ENCODE measurements at regions not wholly inside any gene's neighbourhood (a gene's known extent, or its start where the extent isn't known, plus 50 kb on each side); places are given as distances from the start of the nearest gene placed in this dataset.

DNA sequence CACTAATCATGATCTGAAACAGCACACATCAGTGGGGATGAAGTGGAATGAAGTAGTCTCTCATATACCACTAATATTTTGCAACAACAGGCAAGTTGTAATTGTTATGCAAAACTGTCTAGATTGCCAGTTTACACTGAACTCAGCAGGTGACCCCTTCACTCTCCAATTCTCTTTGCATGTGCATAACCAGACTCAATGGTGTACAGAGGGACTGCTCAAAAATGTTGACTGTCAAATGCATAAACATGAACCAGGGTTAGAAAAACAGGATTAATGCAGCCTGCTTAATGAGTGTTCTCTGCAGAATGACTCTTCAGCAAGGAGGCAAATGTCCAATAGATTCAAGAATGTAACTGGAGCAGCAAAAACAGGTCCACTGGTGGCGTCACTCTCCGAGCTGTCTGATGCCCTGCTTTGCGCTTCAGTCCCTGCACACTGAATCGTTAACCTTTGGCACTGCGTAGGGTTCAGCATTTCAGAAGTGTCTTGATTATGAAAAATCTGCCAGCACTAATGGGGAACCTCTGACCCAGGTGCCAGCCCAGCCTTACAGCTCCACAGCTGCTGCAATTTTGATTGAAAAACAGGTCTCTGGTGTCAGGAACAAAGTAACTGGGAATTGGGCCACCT is 209.3 kb downstream of the TDRD15 start:
- no peak overlapping the region for H3K4me3 ChIP-seq (ENCODE audit: low read depth, low read length)
- TF ChIP-seq, protein P1, sequence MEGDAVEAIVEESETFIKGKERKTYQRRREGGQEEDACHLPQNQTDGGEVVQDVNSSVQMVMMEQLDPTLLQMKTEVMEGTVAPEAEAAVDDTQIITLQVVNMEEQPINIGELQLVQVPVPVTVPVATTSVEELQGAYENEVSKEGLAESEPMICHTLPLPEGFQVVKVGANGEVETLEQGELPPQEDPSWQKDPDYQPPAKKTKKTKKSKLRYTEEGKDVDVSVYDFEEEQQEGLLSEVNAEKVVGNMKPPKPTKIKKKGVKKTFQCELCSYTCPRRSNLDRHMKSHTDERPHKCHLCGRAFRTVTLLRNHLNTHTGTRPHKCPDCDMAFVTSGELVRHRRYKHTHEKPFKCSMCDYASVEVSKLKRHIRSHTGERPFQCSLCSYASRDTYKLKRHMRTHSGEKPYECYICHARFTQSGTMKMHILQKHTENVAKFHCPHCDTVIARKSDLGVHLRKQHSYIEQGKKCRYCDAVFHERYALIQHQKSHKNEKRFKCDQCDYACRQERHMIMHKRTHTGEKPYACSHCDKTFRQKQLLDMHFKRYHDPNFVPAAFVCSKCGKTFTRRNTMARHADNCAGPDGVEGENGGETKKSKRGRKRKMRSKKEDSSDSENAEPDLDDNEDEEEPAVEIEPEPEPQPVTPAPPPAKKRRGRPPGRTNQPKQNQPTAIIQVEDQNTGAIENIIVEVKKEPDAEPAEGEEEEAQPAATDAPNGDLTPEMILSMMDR (IDR thresholded peaks at IDR 0.05; ENCODE audit: control insufficient read depth, extremely low read depth, insufficient read depth): no peak
- DNase-seq (ENCODE audit: low read depth): no peak

DNA sequence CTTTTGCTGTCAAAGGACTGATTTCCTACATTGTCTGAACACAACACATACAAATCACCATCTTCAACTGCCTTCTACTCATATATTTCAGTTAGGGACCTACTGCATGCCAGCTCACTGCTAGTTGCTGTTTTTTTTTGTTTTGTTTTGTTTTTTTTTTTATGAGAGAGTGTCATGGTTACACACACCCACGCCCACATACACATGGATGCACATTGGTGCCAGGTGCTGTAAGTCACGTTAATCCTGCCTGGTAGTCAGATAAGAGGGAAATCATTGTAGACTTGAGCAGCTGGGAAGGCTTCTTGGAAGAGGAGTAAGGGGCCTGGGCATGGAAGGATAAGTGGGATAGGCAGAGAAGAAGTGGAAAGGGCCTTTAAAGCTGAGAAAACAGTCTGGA is 209.9 kb downstream of the TDRD15 start:
- DNase-seq (ENCODE audit: low read depth): no peak
- TF ChIP-seq, protein P1 (IDR thresholded peaks at IDR 0.05; ENCODE audit: control insufficient read depth, extremely low read depth, insufficient read depth): no peak
- no peak overlapping the region for H3K4me3 ChIP-seq (ENCODE audit: low read depth, low read length)

DNA sequence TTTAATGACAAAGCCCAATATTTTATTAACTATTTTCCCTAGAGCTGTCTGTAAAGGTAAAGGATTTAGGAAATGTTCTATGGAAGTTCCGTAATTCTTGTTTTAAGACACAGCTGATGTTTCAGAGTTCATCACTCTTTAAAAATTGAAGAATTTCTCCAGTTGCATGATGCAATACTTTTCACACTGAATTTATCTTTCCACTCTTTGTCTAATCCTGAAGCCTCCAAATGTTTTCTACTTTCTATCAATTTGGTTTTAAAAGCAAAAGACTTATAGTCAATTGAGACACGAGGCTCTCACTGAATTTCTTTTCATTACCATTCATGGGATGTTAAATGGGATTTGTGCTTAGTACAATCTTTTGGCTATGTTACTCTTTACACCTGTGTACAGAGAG is 223.2 kb downstream of the TDRD15 start:
- H3K4me3 ChIP-seq (ENCODE audit: low read depth, low read length): no peak overlapping the region
- DNase-seq (ENCODE audit: low read depth): no peak
- TF ChIP-seq, protein P1 (IDR thresholded peaks at IDR 0.05; ENCODE audit: control insufficient read depth, extremely low read depth, insufficient read depth): no peak

DNA sequence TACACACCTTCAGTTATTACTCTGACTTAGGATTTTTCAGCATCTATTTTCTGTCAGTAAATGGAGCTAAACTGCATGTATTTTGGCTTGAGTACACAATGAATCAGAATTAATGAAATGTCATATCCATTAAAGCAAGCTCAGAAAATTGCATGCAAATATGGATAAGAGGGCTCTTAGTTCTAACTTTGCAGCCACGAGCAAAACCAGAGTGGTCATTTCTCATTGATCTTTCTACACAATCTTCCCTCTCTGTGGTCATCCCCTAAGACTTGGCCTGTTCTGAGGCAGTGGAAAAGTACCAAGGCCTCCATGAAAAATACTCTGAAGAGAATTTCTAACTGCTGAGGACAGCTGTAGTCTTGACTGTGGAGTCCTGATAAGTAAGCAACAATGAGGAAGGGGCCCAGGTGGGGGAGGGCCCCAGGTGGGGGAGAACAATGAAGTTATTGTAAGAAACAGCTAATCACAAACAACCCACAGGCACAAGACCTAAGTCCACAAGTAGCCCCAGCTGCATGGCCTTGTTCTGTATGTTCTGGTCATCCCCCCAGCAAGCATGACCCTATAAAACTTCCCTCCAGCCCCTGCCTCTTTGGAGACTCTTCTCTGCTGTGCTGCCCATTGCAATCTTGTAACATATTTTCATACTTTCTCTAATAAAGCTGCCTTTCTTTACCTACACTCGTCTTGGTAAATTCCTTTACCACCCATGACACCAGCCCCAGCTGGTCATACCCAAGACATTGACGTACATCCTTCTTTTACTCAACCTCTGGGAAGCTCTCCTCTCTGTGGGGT is 230.3 kb downstream of the TDRD15 start:
- H3K4me3 ChIP-seq (ENCODE audit: low read depth, low read length): no peak overlapping the region
- no peak for DNase-seq (ENCODE audit: low read depth)
- TF ChIP-seq, protein P1 (IDR thresholded peaks at IDR 0.05; ENCODE audit: control insufficient read depth, extremely low read depth, insufficient read depth): no peak

DNA sequence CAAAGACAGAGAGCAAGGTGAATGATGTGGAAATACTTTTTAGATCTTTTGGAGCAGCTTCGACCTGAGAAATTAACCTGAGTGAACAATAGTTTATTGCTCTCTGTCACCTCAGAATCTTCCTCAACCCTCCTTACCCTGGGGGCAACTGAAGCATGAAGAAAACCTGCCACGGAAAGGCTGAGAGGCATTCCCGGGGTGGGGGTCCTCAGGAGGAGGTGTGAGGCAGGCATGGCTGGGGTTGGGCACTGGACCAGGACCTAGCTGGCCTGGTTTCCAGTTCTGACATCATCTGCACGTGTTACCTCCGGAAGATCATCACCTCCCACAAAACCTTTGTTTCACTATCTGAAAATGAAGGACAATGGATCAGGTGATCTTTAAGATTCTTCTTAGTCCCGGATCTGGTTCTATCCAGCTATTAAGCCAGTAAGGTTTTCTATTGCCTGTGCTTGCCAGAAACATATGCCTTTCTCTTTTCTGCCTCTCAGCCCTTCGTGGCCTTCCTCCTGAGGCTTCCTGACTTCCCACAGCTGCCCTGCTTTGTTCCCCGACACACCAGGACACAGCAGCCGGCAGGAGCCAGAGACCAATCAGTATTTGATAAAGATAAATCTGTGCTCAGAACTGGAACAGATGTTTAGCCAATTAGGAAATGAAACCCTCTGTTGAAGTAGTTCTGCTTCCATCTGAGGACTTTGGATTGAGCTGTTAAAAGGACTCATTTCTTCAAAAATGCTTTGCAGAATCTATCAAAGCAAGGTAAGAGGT is 232.5 kb downstream of the TDRD15 start:
- TF ChIP-seq, protein P1 (IDR thresholded peaks at IDR 0.05; ENCODE audit: control insufficient read depth, extremely low read depth, insufficient read depth): no peak
- no peak overlapping the region for H3K4me3 ChIP-seq (ENCODE audit: low read depth, low read length)
- DNase-seq (ENCODE audit: low read depth): no peak

DNA sequence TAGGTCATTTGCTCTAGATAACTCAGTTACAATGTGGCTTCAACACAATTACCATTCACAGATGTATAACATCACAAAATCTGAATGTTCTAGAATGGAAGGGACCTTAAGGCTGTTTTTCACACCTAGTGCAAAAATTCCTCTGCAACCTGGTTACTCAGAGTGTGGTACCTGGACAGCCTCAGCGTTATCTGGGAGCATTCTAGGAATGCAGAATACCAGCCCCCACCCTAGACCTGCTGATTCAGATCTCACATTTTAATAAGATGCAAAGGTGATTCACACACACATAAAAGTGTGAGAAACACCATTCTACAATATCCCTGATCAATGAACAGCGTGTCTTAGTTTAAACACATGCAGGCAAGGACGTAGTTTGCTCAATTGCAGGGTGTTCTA is 233.1 kb downstream of the TDRD15 start:
- DNase-seq (ENCODE audit: low read depth): no peak
- TF ChIP-seq, protein P1 (IDR thresholded peaks at IDR 0.05; ENCODE audit: control insufficient read depth, extremely low read depth, insufficient read depth): no peak
- no peak overlapping the region for H3K4me3 ChIP-seq (ENCODE audit: low read depth, low read length)

Measured in LNCaP clone FGC (cell line).